GM18858 (cell line): ENCODE measurements at regions not wholly inside any gene's neighbourhood (a gene's known extent, or its start where the extent isn't known, plus 50 kb on each side); places are given as distances from the start of the nearest gene placed in this dataset.

Source experiments
- ATAC-seq: cut with Tn5 transposase; IDR thresholded peaks from one replicate; pipeline ENCODE4 v1.9.1; 2021; ENCODE audit not compliant: unreplicated experiment

DNA sequence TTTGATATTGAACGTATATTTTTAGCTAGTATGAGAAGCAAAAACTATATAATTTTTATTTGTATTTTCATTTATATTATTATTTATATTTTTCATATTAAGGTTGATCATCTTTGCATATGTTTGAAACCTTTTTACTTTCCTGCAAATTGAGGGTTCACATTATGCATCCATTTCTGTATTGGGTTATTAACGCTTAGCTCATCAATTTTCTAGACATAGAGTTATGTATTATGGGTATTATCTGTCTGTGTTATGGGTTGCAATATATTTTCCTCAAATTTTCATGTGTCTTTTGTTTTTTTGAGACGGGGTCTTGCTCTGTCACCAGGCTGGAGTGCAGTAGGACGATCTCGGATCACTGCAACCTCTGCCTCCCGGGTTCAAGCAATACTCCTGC, 2377.0 kb upstream of the WWC1 start:
- no peak for ATAC-seq

DNA sequence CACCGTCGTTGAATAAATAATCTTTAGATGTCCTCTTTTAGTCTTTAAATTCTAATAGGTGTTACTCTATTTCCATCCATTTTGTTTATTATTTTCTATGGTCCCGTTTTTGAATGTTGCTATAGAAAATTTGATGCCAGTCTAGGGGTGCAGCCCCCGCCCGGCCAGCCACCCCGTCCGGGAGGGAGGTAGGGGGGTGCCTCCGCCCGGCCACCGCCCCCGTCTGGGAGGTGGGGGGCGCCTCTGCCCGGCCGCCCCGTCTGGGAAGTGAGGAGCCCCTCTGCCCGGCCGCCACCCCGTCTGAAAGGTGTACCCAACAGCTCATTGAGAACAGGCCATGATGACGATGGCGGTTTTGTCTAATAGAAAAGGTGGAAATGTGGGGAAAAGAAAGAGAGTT, 2372.2 kb upstream of the WWC1 start:
- ATAC-seq: no peak

DNA sequence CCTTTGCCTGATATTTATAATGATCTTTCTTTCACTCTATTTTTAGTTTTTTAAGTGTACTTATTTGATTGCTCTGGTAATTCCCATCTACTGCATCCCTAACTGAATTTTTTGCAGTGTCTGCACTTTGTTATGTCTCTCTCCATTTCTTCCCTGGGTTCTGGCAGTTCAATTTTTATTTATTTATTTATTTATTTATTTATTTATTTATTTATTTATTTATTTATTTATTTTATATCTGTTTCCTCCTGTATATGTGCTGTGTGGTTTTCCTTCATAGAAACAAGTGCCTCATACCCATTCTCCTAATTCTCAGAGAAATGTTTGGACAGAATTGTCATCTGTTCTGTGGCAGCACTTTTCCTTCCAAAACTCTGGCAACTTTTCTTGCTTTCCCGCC, 2370.8 kb upstream of the WWC1 start:
- ATAC-seq: no peak

DNA sequence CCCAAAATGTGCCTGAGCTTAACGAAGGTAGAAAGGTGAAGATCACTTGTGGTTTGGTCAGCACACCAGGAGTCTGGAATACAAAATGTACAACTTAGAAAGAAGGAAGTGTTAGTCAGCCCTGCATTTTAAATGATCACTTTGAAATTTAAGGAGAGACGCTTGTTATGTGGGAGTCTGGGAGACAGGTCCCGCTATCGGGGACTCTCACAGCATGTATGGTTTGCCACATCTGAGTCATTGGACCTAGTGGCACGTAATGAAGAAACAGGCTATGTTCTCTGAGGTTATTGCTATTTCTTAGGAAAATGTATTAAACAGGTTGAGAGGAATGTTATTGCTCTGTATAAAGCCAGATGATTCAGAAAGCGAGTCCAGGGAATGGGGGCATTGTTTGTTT, 2362.5 kb upstream of the WWC1 start:
- no peak for ATAC-seq

DNA sequence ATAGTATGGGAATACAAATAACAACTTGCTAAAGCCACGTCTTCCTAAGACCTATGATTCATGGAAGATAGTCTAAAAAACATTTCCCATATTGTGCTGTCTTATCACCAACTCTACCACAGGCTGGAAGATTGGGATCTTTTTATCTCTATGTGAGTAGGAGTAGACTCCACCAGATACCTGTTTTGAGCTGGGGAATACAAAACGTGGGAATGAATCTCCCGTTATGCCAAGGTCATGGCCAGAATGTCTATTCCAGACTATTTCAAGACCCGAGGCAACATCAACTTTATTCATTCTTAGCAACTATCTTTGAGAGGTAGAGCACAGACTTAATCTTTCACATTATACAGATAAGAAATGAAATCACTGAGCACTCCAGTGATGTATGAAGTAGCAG, 2350.9 kb upstream of the WWC1 start:
- no peak for ATAC-seq

DNA sequence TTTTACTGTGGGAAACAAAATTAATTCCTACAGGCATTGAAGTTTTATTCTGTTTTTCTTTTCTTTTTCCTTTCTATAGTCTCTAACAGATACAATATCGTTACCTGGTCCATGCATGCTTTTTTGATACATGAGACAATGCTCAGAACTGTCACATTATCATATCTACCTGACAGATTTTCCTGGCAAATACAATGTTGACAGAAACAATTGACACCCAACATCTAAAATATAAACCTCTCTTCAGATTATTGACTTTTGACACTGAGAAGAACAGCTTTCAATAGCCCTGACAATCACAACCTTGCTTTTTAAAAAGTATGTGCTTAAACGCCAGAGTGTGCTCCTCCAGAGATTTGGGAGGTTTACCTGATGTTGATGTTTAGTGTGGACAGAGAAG, 2334.6 kb upstream of the WWC1 start:
- ATAC-seq: no peak

DNA sequence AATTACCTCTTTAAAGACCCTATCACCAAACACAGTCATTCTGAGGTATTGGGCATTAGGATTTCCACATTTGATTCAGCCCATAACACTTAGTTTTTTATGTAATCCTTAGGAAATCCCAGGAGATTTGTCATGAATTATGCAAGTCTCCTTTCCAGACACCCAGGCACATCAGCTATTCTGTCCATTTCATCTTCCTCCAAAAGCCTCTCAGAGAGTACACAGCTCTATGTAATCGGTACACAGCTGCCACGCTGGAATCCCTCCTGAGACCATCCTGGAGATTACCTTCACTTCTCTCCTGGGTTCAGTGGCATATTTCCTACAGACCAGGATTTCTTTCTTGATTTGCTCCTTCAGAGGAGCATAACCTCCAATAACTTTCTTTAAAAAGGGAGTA, 2309.8 kb upstream of the WWC1 start:
- ATAC-seq: no peak

DNA sequence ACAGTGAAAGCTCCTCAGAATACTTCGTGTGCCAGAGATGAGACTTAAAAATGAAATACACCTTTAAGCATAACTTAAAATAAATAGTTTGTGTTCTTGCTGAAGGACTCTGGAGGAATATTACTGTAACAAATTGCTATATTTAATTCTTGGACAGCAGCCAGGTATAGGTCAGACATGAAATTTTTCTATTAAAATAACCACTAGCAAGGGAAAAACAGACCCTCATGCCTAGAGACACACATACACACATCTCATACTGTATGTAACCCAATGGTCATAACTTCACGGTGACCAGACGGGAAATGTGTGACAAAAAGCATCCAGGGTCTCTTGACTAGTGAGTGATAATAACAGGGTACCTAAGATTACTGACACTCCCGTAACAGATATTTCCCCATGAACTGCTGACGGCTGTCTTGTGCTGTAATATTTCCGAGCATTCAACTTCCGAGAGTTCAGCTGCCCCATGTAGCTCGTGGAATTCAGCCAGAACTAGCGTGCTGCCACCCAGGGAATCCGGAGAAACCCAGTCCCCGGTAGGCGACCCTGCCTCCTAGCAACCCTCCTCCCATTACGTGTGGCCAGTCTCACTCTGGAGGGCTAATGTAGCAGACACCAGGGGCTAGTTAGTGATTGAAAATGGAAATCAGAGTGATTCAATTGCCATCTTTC, 2295.1 kb upstream of the WWC1 start:
- ATAC-seq: no peak

DNA sequence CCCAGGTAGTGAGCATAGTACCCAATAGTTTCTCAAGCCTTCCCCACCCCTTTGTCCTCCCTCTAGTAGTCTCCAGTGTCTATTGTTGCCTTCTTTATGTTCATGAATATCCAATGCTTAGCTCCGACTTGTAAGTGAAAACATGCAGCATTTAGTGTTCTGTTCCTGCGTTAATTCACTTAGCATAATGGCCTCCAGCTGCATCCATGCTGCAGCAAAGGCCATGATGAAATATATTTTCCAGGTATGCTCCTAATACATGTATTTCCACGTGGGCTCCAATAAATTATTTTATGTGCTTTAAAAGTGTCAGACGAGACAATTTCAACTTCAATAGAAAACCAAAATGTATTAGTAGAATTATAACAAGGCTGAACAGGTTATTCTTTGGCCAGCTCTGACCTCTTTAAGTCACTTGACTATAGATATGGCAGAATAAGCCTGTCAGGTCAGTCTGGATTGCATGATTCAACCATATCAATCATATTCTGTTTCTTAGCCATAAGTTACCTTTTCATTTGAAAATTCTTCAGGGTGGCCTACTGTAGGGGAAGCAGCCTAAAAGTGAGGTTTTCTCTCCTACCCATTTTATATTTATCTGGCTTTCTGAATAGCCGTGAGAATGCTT, 2291.6 kb upstream of the WWC1 start:
- no peak for ATAC-seq

DNA sequence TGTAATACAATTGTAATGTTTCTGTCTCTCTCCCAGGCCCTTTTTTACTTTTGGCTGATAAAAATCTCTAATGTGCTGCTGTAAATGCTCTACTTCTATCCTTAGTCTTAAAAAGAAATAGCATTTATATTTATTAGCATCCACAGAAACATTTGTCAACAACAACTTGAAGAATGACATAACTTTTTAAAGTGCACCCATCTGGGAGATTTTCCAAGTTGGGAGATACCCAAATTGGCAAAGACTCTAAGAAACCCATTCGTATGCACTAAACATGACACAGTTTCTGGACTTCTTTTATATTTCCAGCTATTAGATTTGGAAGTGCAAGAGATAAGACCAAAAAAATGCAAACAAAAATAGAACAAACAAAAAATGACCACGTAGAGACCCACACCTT, 2287.4 kb upstream of the WWC1 start:
- no peak for ATAC-seq

DNA sequence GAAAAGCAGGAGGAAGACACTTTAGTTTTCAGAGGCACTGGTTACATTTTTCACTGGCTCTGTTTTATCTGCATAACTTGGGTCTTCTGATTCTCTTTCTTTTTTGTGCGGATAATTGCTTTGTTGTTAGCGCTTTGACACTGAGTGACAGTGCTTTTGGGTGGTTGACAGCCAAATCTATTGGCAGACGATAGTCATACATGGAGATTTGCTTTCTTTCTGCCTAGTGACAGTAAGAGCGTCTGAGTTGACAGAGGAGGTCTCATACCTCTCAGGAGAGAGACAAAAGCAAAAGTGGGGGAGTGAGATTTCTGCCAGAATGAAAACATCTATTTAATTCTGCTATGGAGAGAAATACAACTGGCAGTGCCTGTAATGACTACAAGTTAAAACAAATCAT, 2278.0 kb upstream of the WWC1 start:
- ATAC-seq: no peak

DNA sequence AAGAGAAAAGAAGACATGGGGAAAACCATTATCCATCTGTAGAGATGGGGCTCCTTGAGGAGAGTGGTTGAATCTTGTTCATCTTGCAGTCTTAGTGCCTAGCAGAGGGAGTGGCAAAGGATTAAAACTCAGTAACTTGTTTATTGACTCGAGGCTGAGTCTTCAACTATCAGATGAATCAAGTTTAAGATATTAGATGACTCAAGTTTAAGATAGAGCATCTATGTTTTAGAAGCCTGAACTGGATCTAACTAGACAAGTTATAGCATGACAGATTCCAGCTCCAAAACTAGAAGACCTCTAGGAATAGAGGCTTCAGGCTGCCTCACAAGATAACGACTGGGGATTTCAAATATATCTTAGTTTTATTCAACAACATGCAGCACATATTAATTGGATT, 2277.2 kb upstream of the WWC1 start:
- ATAC-seq: no peak

DNA sequence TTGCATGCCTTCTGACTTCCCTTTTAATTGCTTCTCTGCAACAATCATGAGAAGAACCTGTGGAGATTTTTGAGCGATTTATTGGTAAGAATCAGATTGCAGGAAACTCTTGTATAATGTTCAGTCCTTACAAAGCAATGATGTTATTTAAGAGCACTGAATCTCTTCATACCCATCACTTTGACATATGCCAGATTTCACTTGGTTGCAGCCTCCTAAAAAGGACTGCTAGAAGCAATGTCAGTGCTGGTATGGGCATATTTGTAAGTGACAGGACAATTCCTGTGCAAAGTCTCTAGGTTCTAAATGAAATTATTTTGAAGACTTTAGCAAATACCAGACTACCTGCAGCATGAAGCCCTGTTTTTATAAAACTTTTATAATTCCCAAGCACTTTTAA, 2272.7 kb upstream of the WWC1 start:
- ATAC-seq: no peak

DNA sequence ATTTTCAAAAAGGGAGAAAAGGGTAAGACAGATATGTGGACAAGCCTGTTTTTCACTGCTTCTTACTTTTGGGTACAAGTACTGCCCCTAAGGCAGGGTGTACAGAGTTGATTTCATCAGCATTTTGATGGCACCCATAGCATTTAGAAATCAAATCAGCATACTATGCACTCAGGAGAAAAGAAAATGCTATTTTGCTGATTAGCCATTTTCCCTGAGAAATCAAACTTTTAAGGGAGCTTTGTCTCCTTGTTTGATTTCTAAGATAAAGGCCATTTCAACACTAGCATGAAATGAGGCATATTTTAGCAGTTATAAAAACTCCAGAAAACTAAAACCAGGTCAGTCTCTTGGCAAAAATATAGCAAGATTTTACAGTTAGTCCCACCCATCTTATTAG, 2269.4 kb upstream of the WWC1 start:
- no peak for ATAC-seq

DNA sequence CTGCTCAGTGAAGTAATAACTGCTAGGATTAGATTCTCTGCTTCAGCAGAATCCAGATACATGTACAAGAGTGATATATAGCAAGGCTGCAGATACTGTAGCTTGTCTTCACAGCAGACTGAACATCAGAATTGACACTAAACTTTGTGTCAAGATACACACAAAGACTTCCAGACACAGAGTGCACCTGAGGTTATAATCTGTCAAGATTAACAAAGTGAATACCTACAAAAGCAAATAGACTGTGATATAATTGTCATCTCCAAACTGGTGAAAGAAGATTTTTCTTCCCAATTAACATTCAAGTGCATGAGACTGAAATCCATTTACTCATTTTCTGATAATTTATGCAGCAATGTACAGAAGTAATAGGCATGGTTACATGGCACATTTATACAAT, 2266.5 kb upstream of the WWC1 start:
- no peak for ATAC-seq

DNA sequence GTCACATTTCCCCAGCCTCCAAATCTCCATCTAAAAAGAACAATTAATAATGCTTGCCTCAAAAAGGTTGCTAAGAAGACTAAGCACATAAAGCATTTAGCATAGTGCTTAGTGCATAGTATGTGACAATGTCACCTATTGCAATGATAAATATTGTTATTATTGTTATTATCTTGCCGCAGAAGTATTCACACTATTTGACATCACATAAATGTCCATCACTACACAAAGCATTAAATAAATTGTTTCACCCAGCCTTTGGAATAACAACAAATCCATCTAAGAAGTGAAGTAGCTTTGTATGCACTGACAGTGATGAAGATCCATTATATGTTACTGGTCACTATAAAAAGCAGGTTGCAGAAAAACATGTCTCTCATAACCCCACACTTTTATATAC, 2263.9 kb upstream of the WWC1 start:
- no peak for ATAC-seq

DNA sequence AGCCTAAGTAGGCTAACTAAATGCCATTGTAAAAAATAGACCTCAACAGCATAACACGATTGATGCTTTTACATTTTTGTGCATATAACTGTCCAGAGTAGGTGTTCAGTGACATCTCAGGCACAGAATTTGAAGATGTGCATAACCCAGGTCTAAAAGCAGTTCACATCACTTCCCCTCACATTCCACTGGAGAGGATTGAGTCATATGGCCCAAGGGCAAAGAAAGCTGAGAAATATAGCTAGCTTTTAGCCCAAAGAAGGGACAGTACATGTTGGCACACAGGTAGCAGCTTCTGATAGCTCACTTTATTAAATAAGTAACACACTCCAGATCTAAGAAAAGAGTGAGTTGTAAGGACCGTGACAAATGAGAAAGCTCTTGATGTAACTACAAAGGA, 2259.5 kb upstream of the WWC1 start:
- ATAC-seq: no peak

DNA sequence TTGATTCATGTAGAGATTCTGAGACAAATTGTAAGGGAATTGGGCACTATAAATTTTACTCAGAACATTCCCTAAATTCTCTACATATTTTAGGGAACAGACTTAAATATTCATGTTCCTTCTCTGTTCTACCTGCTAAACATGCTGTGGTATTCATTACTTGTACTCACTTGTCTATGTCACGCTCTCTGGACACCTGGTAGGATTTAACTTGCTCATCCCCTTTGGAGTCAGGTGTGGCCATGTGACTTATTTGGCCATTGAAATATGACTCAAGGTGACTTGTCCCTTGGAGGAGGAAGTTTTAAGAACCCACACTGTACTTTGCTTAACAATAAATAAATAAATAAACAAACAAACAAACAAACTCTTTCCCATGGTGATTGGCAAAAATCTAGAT, 2258.8 kb upstream of the WWC1 start:
- no peak for ATAC-seq

DNA sequence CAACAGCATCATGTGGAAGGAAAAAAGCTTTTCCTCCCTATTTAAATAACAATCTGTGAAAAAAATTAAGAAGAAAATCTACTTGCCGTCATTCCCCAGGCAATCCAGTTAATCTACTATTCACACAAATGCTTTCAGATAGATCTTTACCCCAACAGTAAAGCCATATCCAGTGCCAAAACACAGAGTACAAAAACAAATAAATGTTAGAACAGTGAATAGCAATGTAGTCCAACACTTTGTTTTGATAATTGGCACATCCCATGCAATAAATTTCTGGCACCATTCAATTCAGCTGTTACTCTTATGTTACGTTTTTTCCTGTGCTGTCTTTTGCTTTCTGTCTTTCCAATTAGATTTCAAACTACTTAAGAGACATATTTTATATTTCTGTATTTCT, 2245.5 kb upstream of the WWC1 start:
- no peak for ATAC-seq

DNA sequence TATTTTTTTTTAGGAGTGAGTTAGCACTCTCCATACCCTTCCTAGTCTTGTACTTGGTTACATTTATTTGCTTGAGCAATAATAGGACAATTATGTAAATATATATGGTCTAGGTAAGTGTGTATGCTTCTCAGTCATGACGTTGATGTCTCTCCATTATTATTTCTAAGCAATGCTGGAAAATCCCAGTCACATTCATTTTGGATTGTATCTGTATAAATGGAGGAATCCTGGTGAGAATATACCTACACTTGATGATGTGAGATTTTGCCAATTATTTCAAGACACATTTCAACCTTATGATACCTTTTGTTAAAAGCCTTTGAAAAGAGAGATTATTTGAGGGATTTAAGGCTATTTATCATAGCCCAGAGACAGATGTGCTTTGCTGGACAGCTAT, 2244.5 kb upstream of the WWC1 start:
- no peak for ATAC-seq

DNA sequence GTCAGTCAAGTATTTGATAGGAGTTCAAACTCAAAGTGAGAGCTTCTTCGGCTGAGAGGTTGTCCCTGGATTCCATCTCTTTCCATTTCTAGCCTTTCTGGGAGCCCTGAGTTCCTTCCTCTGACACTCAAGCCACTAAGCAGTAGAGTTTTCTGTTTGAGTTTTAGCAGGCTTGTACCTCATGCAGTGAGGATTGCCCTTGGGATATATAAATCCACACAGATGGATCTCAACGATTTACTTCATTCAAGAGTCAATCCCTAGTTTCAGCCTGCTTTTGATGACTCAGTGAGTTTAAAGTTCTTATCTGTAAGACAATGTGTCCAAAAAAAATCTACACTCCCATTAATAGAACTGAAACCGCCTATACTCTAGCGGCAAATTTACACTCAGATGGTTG, 2240.9 kb upstream of the WWC1 start:
- ATAC-seq: no peak

DNA sequence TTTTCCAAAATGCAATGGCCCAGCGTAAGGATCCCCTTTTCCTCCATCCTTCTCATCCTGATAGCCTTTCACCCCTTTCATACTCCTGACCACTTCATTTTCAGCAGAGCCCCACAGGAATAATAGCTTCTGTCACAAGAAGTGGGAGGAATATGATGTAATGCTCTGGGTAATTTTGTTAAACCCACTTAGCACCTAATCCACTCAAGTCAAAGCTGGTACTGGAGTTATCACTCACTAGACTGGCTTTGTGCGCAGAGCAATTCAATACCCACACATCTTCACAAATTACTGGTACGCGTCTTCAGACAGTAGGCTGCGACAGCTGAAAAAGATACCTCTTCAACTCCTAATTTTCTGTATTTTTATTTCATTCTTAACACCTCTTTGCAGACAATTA, 2232.8 kb upstream of the WWC1 start:
- ATAC-seq: no peak

DNA sequence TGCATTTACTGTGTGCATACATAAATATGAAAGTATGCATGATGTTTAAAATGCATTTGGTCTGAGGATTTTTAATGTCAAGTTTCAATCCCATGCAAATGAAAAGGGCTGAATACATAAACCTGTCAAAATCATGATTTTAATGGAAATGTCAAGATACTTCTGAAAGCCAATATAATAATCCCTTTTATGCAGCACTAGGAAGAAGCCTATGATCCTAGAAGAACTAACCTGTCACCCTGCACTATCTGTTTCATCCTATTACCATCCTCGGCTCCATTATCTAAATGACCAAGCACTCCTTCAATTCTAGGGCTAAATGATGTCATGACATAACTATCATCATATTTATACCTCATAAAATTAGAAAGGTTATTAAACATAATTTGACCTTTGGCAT, 2229.4 kb upstream of the WWC1 start:
- ATAC-seq: no peak
